Colon (tissue), 2 donors: ENCODE measurements at regions not wholly inside any gene's neighbourhood (a gene's known extent, or its start where the extent isn't known, plus 50 kb on each side); places are given as distances from the start of the nearest gene placed in this dataset.
"Not testable (repeated sequence)": the region's sequence is repeated elsewhere in the genome, so short reads cannot be mapped to it uniquely, and the experiment has no call there.

Experiments
- FAIRE-seq: peaks from 2 replicates; lab custom pipeline; 2012; peaks lifted over from hg19 to GRCh38; lab: Jason Lieb, UNC
- donor health status: control.
- donor health status: control.

GRCh38 chr10:6692103-6692502 is 112.0 kb upstream of the PRKCQ start:
- no peak for FAIRE-seq

- no peak for FAIRE-seq
Measured at GRCh38 chr10:6689036-6689435, 109.0 kb upstream of the PRKCQ start.

GRCh38 chr10:6680735-6681134 is 100.7 kb upstream of the PRKCQ start:
- no peak for FAIRE-seq

GRCh38 chr10:6678956-6679355 is 98.9 kb upstream of the PRKCQ start:
- FAIRE-seq = no peak

- FAIRE-seq = no peak
Measured at GRCh38 chr10:6678211-6678803, 98.2 kb upstream of the PRKCQ start.

- not testable (repeated sequence) for FAIRE-seq
Measured at GRCh38 chr10:6677129-6677528, 97.1 kb upstream of the PRKCQ start.

- FAIRE-seq = no peak
Measured at GRCh38 chr10:6674291-6674690, 94.2 kb upstream of the PRKCQ start.

- no peak for FAIRE-seq
Measured at GRCh38 chr10:6671976-6672375, 91.9 kb upstream of the PRKCQ start.

- FAIRE-seq = no peak
Measured at GRCh38 chr10:6669269-6669859, 89.3 kb upstream of the PRKCQ start.

- FAIRE-seq = no peak
Measured at GRCh38 chr10:6667679-6668270, 87.7 kb upstream of the PRKCQ start.

- no peak for FAIRE-seq
Measured at GRCh38 chr10:6667150-6667549, 87.1 kb upstream of the PRKCQ start.

- FAIRE-seq = no peak
Measured at GRCh38 chr10:6665847-6666246, 85.8 kb upstream of the PRKCQ start.

- FAIRE-seq = no peak
Measured at GRCh38 chr10:6660460-6660859, 80.4 kb upstream of the PRKCQ start.

- no peak for FAIRE-seq
Measured at GRCh38 chr10:6659451-6659850, 79.4 kb upstream of the PRKCQ start.

- FAIRE-seq = no peak
Measured at GRCh38 chr10:6657669-6658068, 77.6 kb upstream of the PRKCQ start.

GRCh38 chr10:6657196-6657595 is 77.1 kb upstream of the PRKCQ start:
- no peak for FAIRE-seq

GRCh38 chr10:6654571-6654970 is 74.5 kb upstream of the PRKCQ start:
- no peak for FAIRE-seq

GRCh38 chr10:6650586-6650985 is 70.5 kb upstream of the PRKCQ start:
- no peak for FAIRE-seq

GRCh38 chr10:6649903-6650302 is 69.8 kb upstream of the PRKCQ start:
- FAIRE-seq = no peak

GRCh38 chr10:6648894-6649720 is 69.0 kb upstream of the PRKCQ start:
- no peak for FAIRE-seq

GRCh38 chr10:6647811-6648526 is 67.9 kb upstream of the PRKCQ start:
- no peak for FAIRE-seq

GRCh38 chr10:6643962-6644361 is 63.9 kb upstream of the PRKCQ start:
- FAIRE-seq = no peak
